GM12878 (cell line): ENCODE measurements at regions not wholly inside any gene's neighbourhood (a gene's known extent, or its start where the extent isn't known, plus 50 kb on each side); places are given as distances from the start of the nearest gene placed in this dataset.

ENCODE experiments used
- ATAC-seq: fragments of 200-7000 bp; cut with Tn5 transposase; 3 replicates; pipeline ENCODE4 v1.9.1; 2020; ENCODE audit warnings: mild to moderate bottlenecking, moderate library complexity
- BruUV-seq: library from RNA; stranded (reverse); fragments of 400-500 nt; replicated peaks from 2 replicates; lab custom pipeline; 2021; lab: Mats Ljungman, UMichigan
- CTCF ChIA-PET: fragments of 300-600 bp; sonication (Branson Sonifier 250); formaldehyde crosslinking; extraction: SDS; loops from one replicate; lab custom pipeline; 2021; ENCODE audit warnings: inconsistent platforms; lab: Yijun Ruan, JAX
- POLR2A ChIA-PET: fragments of 350-600 bp; formaldehyde crosslinking; extraction: SDS; loops from one replicate; lab custom pipeline; 2021; ENCODE audit warnings: inconsistent platforms; lab: Charles Lee
- RAD21 ChIA-PET: fragments of 300-600 bp; sonication (Branson Sonifier 250); formaldehyde crosslinking; loops from one replicate; lab custom pipeline; 2023; ENCODE audit warnings: antibody characterized with exemption; ENCODE audit not compliant: unreplicated experiment; lab: Charles Lee
- SMC1A ChIA-PET: fragments of 300-600 bp; sonication (Branson Sonifier 250); formaldehyde crosslinking; loops from one replicate; lab custom pipeline; 2023; ENCODE audit not compliant: unreplicated experiment, uncharacterized antibody; lab: Charles Lee
- DNase-seq: peaks from one replicate; pipeline ENCODE4 v3.0.0-alpha.2; 2011; ENCODE audit warnings: low read depth, low spot score
- FAIRE-seq: peaks from 3 replicates; lab custom pipeline; 2011; peaks lifted over from hg19 to GRCh38; lab: Jason Lieb, UNC
- H2AFZ ChIP-seq: 2 replicates; pipeline ENCODE4 v1.6.0; 2011; ENCODE audit warnings: low read depth, low read length, control low read depth; ENCODE audit not compliant: control insufficient read depth
- H3K27ac ChIP-seq: 2 replicates; pipeline ENCODE4 v1.5.1; 2011; ENCODE audit warnings: control low read depth; ENCODE audit not compliant: control insufficient read depth, insufficient read depth
- H3K27me3 ChIP-seq, 2 experiments: replicated peaks in 1 of 2; 2 replicates each; pipeline versions ENCODE4 v1.6.0 to v1.6.1; 2011; ENCODE audit warnings: low read length in 1 of 2; ENCODE audit not compliant: control insufficient read depth in 2 of 2, insufficient read depth in 2 of 2
- H3K36me3 ChIP-seq, 2 experiments: 2 replicates each; pipeline ENCODE4 v1.5.1; 2011; ENCODE audit warnings: low read length in 1 of 2; ENCODE audit not compliant: control insufficient read depth in 2 of 2, insufficient read depth in 2 of 2
- H3K4me1 ChIP-seq: 2 replicates; pipeline ENCODE4 v1.6.1; 2011; ENCODE audit warnings: mild to moderate bottlenecking, low read length, moderate library complexity, mixed read lengths; ENCODE audit not compliant: control insufficient read depth, insufficient read depth
- H3K4me2 ChIP-seq: 2 replicates; pipeline ENCODE4 v1.6.0; 2011; ENCODE audit warnings: control low read depth; ENCODE audit not compliant: control insufficient read depth, insufficient read depth
- H3K4me3 ChIP-seq: fragments of 200-600 bp; sonication (generic); 2 replicates; pipeline ENCODE4 v1.5.1; 2016
- H3K79me2 ChIP-seq: 2 replicates; pipeline ENCODE4 v1.6.0; 2011; ENCODE audit warnings: low read length; ENCODE audit not compliant: control insufficient read depth, insufficient read depth
- H3K9ac ChIP-seq: 2 replicates; pipeline ENCODE4 v1.8.0; 2011; ENCODE audit warnings: low read length, control low read depth, mixed read lengths; ENCODE audit not compliant: control insufficient read depth, insufficient read depth
- H3K9me3 ChIP-seq: replicated peaks from 3 replicates; pipeline ENCODE4 v1.5.1; 2011; ENCODE audit warnings: mild to moderate bottlenecking, low read length; ENCODE audit not compliant: control insufficient read depth, insufficient read depth
- H4K20me1 ChIP-seq: 2 replicates; pipeline ENCODE4 v1.6.0; 2011; ENCODE audit not compliant: control insufficient read depth, insufficient read depth
- ASH2L ChIP-seq: fragments of 300-600, 200-600 bp; sonication (generic); IDR thresholded peaks from 2 replicates; pipeline ENCODE4 v1.6.1; 2017; ENCODE audit warnings: low read depth, mild to moderate bottlenecking, borderline replicate concordance
- BHLHE40 ChIP-seq, 2 experiments: fragments of 450-650 bp in 1 of 2; IDR thresholded peaks; 2 replicates each; pipeline ENCODE4 v1.6.1; 2011 to 2017; ENCODE audit warnings: low read depth in 2 of 2, borderline replicate concordance in 1 of 2, improper control_type of control experiment in 1 of 2, low read length in 1 of 2, mild to moderate bottlenecking in 1 of 2
- EZH2 ChIP-seq: IDR thresholded peaks from 2 replicates; pipeline ENCODE4 v1.6.1; 2012; ENCODE audit warnings: low read depth, mild to moderate bottlenecking, control low read depth, inconsistent platforms, low read length, borderline replicate concordance; ENCODE audit not compliant: control insufficient read depth
- GATAD2B ChIP-seq: fragments of 450-650 bp; conservative IDR thresholded peaks from 2 replicates; pipeline ENCODE4 v1.6.1; 2017; ENCODE audit warnings: low read depth, mild to moderate bottlenecking, moderate library complexity
- IKZF1 ChIP-seq: fragments of 450-650 bp; conservative IDR thresholded peaks from 2 replicates; pipeline ENCODE4 v1.6.1; 2017; ENCODE audit warnings: antibody characterized with exemption, mild to moderate bottlenecking
- NFIC ChIP-seq: IDR thresholded peaks from 2 replicates; pipeline ENCODE4 v1.6.1; 2012; ENCODE audit warnings: low read depth, mild to moderate bottlenecking, inconsistent platforms, low read length, moderate library complexity
- NFYA ChIP-seq: IDR thresholded peaks from 2 replicates; pipeline ENCODE4 v1.6.1; 2011; ENCODE audit warnings: low read depth, mild to moderate bottlenecking, low read length, improper control_type of control experiment, borderline replicate concordance
- POLR2A ChIP-seq: IDR thresholded peaks from 2 replicates; pipeline ENCODE4 v1.6.1; 2011; ENCODE audit warnings: low read depth, mild to moderate bottlenecking, low read length
- POU2F2 ChIP-seq: IDR thresholded peaks from 3 replicates; pipeline ENCODE4 v1.6.1; 2011; ENCODE audit warnings: low read depth, mild to moderate bottlenecking, low read length, borderline replicate concordance
- RAD21 ChIP-seq: IDR thresholded peaks from 2 replicates; pipeline ENCODE4 v1.6.1; 2011; ENCODE audit warnings: mild to moderate bottlenecking, low read depth, low read length, moderate library complexity; ENCODE audit not compliant: insufficient read depth
- RELA ChIP-seq: fragments of 450-650 bp; IDR thresholded peaks from 2 replicates; pipeline ENCODE4 v1.8.0; 2014; ENCODE audit warnings: borderline replicate concordance; ENCODE audit not compliant: partially characterized antibody
- SMARCA5 ChIP-seq: fragments of 450-650 bp; IDR thresholded peaks from 2 replicates; pipeline ENCODE4 v1.6.1; 2017; ENCODE audit warnings: mild to moderate bottlenecking
- ZSCAN29 ChIP-seq: fragments of 450-650 bp; IDR thresholded peaks from 2 replicates; pipeline ENCODE4 v1.6.1; 2017; ENCODE audit warnings: mild to moderate bottlenecking, moderate library complexity
- WGBS: methylation state at CpG from one replicate; pipeline ENCODE4 v1.1.6; 2016; ENCODE audit warnings: low lambda C conversion rate; ENCODE audit not compliant: insufficient replicate concordance, insufficient coverage; ENCODE audit errors: missing lambda C conversion rate; 5-methylcytosine and 5-hydroxymethylcytosine counted together
- in situ Hi-C: fragments of 300-500 bp; cut with MboI; formaldehyde crosslinking; loops from 9 replicates; pipeline ENCODE4 v1.14.3; 2018; ENCODE audit warnings: mixed read lengths
- intact Hi-C: fragments of 100-400 bp; cut with micrococcal nuclease; formaldehyde crosslinking; loops from one replicate; pipeline ENCODE4 v1.14.2; 2022; ENCODE audit not compliant: unreplicated experiment
- TF ChIP-seq, protein P1 (sequence below): fragments of 450-650 bp; IDR thresholded peaks from 2 replicates; pipeline ENCODE4 v1.6.1; 2014; ENCODE audit warnings: mild to moderate bottlenecking

DNA sequence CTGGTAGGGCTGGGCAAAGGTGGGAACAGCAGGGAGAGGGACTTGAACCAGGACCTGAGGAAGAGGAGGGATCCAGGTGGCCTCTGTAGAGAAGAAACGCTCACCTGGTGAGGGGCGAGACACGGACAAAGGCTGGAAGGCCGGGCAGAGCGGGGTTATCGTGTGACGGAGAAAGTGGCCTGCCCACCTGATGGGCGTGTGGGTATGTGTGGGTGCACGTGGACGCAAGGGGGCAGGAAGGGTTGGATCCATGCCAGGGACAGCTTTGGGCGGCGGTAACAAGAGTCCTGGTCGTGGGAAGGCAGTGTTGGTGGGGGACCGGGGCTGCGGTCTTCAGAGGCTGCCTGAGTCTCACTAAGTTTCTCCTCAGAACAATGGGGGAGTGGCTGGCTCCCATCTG is 104.1 kb upstream of the GSE1 start (continued):
- no peak for TF ChIP-seq ASH2L
- no peak for TF ChIP-seq POLR2A
- TF ChIP-seq NFIC = no peak
- no peak for TF ChIP-seq NFYA
- TF ChIP-seq, all 136 proteins: peak for 0

DNA sequence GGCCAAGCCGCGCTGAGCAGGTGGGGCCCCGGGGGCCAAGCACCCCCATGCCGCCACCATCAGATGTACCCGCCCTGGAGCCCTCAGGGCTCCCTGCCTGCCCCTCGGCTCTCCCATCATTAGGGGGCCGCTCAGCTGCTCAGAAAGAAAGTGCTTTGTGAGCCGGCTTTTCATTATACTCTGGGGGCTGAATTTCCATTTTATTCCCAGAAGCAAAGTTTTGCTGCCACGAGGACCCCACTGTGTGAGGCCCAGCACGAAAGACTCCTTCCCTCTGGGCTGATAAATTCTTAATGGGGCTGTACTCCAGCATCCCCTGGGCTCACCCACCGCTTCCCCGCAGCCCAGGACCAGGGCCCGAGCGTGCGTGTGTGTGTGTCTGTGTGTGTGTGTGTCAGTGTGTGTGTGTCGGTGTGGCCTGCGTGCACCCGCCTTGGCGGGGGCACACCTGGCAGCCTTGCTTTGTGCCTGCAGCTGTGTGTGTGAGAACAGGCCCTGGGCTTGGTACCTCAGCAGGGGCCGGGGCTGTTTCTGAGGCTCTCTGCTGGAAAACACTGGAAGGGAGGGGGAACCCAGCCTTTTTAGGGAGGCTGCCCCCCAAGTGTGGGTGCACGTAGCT is 103.0 kb upstream of the GSE1 start:
- intact Hi-C loops = no loop called here
- Histone ChIP-seq H2AFZ (no peak overlapping the region), H3K36me3 (no peaks in the 10 kb centered on the region), H3K79me2 (no peaks in the 10 kb centered on the region), H3K9me3 (no peaks in the 10 kb centered on the region), H3K4me2 (no peak overlapping the region), H3K27ac (no peak overlapping the region), H4K20me1 (no peaks in the 10 kb centered on the region), H3K4me1 (no peaks in the 10 kb centered on the region), H3K27me3 (peaks cover 0 to 3% of the 10 kb centered on the region in 2 experiments; a peak in 2 of 4 replicates), H3K9ac (no peak overlapping the region), H3K4me3 (no peak overlapping the region)
- in situ Hi-C loops = no loop called here
- CTCF ChIA-PET = no interaction called here
- FAIRE-seq (no peak), ATAC-seq (no peak), DNase-seq (no peak)
- TF ChIP-seq BHLHE40 (IDR thresholded peaks at IDR 0.05; ENCODE audit: borderline replicate concordance in 1 of 2, low read depth in 2 of 2, low read length in 1 of 2) (no peak), EZH2 (no peak), IKZF1 (no peak), POU2F2 (no peak), ZSCAN29 (no peak), RELA (no peak), GATAD2B (no peak), SMARCA5 (no peak), RAD21 (no peak)
- TF ChIP-seq, protein P1, sequence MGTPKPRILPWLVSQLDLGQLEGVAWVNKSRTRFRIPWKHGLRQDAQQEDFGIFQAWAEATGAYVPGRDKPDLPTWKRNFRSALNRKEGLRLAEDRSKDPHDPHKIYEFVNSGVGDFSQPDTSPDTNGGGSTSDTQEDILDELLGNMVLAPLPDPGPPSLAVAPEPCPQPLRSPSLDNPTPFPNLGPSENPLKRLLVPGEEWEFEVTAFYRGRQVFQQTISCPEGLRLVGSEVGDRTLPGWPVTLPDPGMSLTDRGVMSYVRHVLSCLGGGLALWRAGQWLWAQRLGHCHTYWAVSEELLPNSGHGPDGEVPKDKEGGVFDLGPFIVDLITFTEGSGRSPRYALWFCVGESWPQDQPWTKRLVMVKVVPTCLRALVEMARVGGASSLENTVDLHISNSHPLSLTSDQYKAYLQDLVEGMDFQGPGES = no peak
- no TSS peak for BruUV-seq
- SMC1A ChIA-PET = no interaction called here
- WGBS = 49% methylated on average over 21 of the region's 21 CpGs
- POLR2A ChIA-PET = no interaction called here
- RAD21 ChIA-PET = no interaction called here
